SU-DHL-6 (cell line): ENCODE measurements at regions not wholly inside any gene's neighbourhood (a gene's known extent, or its start where the extent isn't known, plus 50 kb on each side); places are given as distances from the start of the nearest gene placed in this dataset.

Experiments used
- EZH2phosphoT487 ChIP-seq: fragments of 200-600 bp; sonication (generic), shearing (Covaris generic); conservative IDR thresholded peaks from 2 replicates; pipeline ENCODE4 v1.6.1; 2018; ENCODE audit warnings: mild to moderate bottlenecking, antibody characterized with exemption, low read length, moderate library complexity, mixed read lengths
- TF ChIP-seq, protein P1 (sequence below): fragments of 200-600 bp; sonication (generic); IDR thresholded peaks from one replicate; pipeline ENCODE4 v1.5.1; 2017; ENCODE audit warnings: antibody characterized with exemption, mild to moderate bottlenecking, low read length, moderate library complexity; ENCODE audit not compliant: insufficient read depth, poor library complexity, severe bottlenecking

DNA sequence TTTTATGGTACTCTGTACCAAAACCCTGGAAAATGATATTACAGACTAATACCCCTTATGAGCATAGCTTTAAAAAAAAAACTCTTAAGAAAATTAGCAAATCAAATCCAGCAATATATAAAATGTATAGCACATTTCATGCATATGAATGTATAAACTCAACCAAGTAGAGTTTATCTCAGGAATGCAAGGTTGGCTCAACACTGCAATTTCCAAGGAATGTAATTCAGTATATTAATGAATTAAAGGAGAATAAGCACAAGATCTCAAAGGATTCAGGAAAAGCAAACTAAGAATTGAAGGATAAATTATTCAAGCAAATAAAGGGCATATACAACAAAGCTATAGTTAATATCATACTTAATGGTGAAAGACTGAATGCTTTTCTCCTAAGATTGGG is 61.9 kb upstream of the RPL38 start:
- TF ChIP-seq, protein P1, sequence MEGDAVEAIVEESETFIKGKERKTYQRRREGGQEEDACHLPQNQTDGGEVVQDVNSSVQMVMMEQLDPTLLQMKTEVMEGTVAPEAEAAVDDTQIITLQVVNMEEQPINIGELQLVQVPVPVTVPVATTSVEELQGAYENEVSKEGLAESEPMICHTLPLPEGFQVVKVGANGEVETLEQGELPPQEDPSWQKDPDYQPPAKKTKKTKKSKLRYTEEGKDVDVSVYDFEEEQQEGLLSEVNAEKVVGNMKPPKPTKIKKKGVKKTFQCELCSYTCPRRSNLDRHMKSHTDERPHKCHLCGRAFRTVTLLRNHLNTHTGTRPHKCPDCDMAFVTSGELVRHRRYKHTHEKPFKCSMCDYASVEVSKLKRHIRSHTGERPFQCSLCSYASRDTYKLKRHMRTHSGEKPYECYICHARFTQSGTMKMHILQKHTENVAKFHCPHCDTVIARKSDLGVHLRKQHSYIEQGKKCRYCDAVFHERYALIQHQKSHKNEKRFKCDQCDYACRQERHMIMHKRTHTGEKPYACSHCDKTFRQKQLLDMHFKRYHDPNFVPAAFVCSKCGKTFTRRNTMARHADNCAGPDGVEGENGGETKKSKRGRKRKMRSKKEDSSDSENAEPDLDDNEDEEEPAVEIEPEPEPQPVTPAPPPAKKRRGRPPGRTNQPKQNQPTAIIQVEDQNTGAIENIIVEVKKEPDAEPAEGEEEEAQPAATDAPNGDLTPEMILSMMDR: no peak
- TF ChIP-seq EZH2phosphoT487: no peak
